Keratinocyte (primary cell): ENCODE measurements at regions not wholly inside any gene's neighbourhood (a gene's known extent, or its start where the extent isn't known, plus 50 kb on each side); places are given as distances from the start of the nearest gene placed in this dataset.
"Not testable (repeated sequence)": the region's sequence is repeated elsewhere in the genome, so short reads cannot be mapped to it uniquely, and the experiment has no call there.

Experiments used
- DNase-seq: peaks from one replicate; pipeline ENCODE4 v3.0.0-alpha.2; 2011; ENCODE audit warnings: low read depth, missing footprints, low spot score
- FAIRE-seq: peaks from 2 replicates; lab custom pipeline; 2011; peaks lifted over from hg19 to GRCh38; lab: Jason Lieb, UNC
- H2AFZ ChIP-seq: 2 replicates; pipeline ENCODE4 v1.6.0; 2012; ENCODE audit warnings: low read length, control low read depth, inconsistent platforms; ENCODE audit not compliant: control insufficient read depth
- H3K27ac ChIP-seq: 2 replicates; pipeline ENCODE4 v1.5.1; 2011; ENCODE audit warnings: low read length; ENCODE audit not compliant: control insufficient read depth, insufficient read depth
- H3K27me3 ChIP-seq: 3 replicates; pipeline ENCODE4 v1.6.0; 2011; ENCODE audit warnings: low read length; ENCODE audit not compliant: control insufficient read depth, insufficient read depth; ENCODE audit errors: extremely low read depth
- H3K36me3 ChIP-seq, 2 experiments: 2 replicates in 1 of 2; 3 replicates in 1 of 2; pipeline ENCODE4 v1.5.1; 2011; ENCODE audit warnings: low read length in 2 of 2, mild to moderate bottlenecking in 1 of 2; ENCODE audit not compliant: control insufficient read depth in 2 of 2, insufficient read depth in 2 of 2; ENCODE audit errors: extremely low read depth in 1 of 2
- H3K4me1 ChIP-seq: 3 replicates; pipeline ENCODE4 v1.5.1; 2011; ENCODE audit warnings: low read length; ENCODE audit not compliant: control insufficient read depth, insufficient read depth; ENCODE audit errors: extremely low read depth
- H3K4me2 ChIP-seq: 3 replicates; pipeline ENCODE4 v1.6.0; 2011; ENCODE audit warnings: low read depth, low read length; ENCODE audit not compliant: control insufficient read depth, insufficient read depth; ENCODE audit errors: extremely low read depth
- H3K4me3 ChIP-seq, 3 experiments: fragments of 200-600 bp in 1 of 3; sonication (generic) in 1 of 3; 2 replicates in 2 of 3; 3 replicates in 1 of 3; pipeline ENCODE4 v1.5.1; 2011 to 2016; ENCODE audit warnings: low read length in 3 of 3, mild to moderate bottlenecking in 3 of 3, control low read depth in 2 of 3, inconsistent platforms in 1 of 3, low read depth in 1 of 3, mixed read lengths in 1 of 3, mixed run types in 1 of 3, moderate library complexity in 1 of 3; ENCODE audit not compliant: control insufficient read depth in 2 of 3, insufficient read depth in 2 of 3; ENCODE audit errors: extremely low read depth in 1 of 3
- H3K79me2 ChIP-seq: 2 replicates; pipeline ENCODE4 v1.6.0; 2012; ENCODE audit warnings: low read length; ENCODE audit not compliant: control insufficient read depth, insufficient read depth
- H3K9ac ChIP-seq: 3 replicates; pipeline ENCODE4 v1.6.0; 2011; ENCODE audit warnings: low read length; ENCODE audit not compliant: control insufficient read depth, insufficient read depth; ENCODE audit errors: extremely low read depth
- H3K9me1 ChIP-seq: 3 replicates; pipeline ENCODE4 v1.6.0; 2011; ENCODE audit warnings: low read length; ENCODE audit not compliant: control insufficient read depth, insufficient read depth; ENCODE audit errors: extremely low read depth
- H3K9me3 ChIP-seq: 2 replicates; pipeline ENCODE4 v1.5.1; 2012; ENCODE audit warnings: low read depth, low read length; ENCODE audit not compliant: control insufficient read depth
- H4K20me1 ChIP-seq: 3 replicates; pipeline ENCODE4 v1.6.0; 2011; ENCODE audit warnings: low read length; ENCODE audit not compliant: control insufficient read depth, insufficient read depth; ENCODE audit errors: extremely low read depth
- CTCF ChIP-seq, 3 experiments: IDR thresholded peaks in 1 of 3; conservative IDR thresholded peaks in 1 of 3; optimal IDR thresholded peaks in 1 of 3; 2 replicates in 2 of 3; 3 replicates in 1 of 3; pipeline versions ENCODE3 to v1.5.1; 2011; ENCODE audit warnings: low read length in 3 of 3, mild to moderate bottlenecking in 3 of 3, moderate library complexity in 2 of 3, control low read depth in 1 of 3, inconsistent platforms in 1 of 3; ENCODE audit not compliant: insufficient read depth in 2 of 3; ENCODE audit errors: extremely low read depth in 1 of 3
- EZH2 ChIP-seq: IDR thresholded peaks from one replicate; pipeline ENCODE4 v1.6.1; 2012; ENCODE audit warnings: inconsistent platforms, mild to moderate bottlenecking, low read length, moderate library complexity
- dilution Hi-C: fragments of 300-500 bp; cut with MboI; formaldehyde crosslinking; loops from one replicate; pipeline ENCODE4 v1.7.0; 2020; ENCODE audit warnings: low sequenced_read_pairs; ENCODE audit not compliant: extremely low pct_ligation_motif_present

DNA sequence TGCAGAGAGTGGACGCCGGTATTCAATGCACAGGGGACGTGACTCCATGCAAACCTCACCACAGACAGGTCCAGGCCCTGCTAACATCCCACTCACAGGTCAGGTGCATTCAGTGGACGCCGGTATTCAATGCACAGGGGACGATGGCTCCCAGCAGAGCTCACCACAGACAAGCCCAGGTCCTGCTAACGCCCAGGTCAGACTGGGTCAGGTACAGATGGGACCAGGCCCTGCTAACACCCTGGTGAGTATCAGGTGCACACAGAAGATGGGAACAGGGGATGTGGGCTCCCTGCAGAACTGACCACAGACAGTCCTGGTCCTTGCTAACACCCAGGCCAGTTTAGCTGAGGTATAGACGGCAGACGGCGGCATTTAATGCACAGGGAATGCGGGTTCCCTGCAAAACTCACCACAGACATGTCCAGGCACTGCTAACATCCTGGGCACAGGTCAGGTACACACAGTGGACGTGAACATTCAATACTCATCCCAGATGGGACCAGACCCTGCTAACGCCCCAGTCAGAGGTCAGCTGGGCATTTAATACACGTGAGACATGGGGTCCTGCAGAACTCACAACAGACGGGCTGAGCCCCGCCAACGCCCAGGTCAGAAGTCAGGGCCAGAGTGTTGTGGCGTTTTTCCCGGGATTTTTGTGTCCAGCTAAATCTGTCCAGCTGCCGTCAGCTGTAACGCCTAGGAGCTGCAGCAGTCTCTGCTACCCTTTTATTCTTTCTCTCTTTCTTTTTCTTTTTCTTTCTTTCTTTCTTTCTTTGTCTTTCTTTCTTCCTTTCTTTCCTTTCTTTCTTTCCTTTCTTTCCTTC, 99.2 kb downstream of the SHOX start:
- DNase-seq (no peak), FAIRE-seq (no peak)
- no peaks in the 10 kb centered on the region for H3K79me2 ChIP-seq
- H3K36me3 ChIP-seq: no peaks in the 10 kb centered on the region
- TF ChIP-seq CTCF (optimal IDR thresholded peaks at IDR 0.05 in 1 of 3, IDR thresholded peaks at IDR 0.05 in 1 of 3, conservative IDR thresholded peaks at IDR 0.05 in 1 of 3; ENCODE audit: extremely low read depth in 1 of 3, insufficient read depth in 2 of 3, low read length in 3 of 3) (no peak), EZH2 (no peak)
- H3K27ac ChIP-seq: no peak overlapping the region
- H3K4me2 ChIP-seq: no peak overlapping the region
- H2AFZ ChIP-seq: no peak overlapping the region
- no peaks in the 10 kb centered on the region for H3K27me3 ChIP-seq
- no peak overlapping the region for H3K4me3 ChIP-seq
- H3K9me3 ChIP-seq: peaks cover 10% of the 10 kb centered on the region
- no peaks in the 10 kb centered on the region for H4K20me1 ChIP-seq
- dilution Hi-C loops: no loop called here
- H3K4me1 ChIP-seq: no peaks in the 10 kb centered on the region
- no peak overlapping the region for H3K9ac ChIP-seq
- H3K9me1 ChIP-seq: no peaks in the 10 kb centered on the region

DNA sequence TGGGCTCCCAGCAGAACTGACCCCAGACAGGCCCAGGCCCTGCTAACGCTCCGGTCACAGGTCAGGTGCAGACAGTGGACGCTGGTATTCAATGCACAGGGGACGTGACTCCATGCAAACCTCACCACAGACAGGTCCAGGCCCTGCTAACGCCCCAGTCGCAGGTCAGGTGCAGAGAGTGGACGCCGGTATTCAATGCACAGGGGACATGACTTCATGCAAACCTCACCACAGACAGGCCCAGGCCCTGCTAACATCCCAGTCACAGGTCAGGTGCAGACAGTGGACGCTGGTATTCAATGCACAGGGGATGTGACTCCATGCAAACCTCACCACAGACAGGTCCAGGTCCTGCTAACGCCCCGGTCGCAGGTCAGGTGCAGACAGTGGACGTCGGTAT, 98.5 kb downstream of the SHOX start:
- H4K20me1 ChIP-seq, H3K4me2 ChIP-seq, H3K4me1 ChIP-seq, DNase-seq, H3K79me2 ChIP-seq, FAIRE-seq, H3K4me3 ChIP-seq, H3K36me3 ChIP-seq, H3K9me1 ChIP-seq, H3K27ac ChIP-seq, dilution Hi-C loops, H3K27me3 ChIP-seq, H2AFZ ChIP-seq, H3K9ac ChIP-seq: not testable (repeated sequence)
- H3K9me3 ChIP-seq: peaks cover 12% of the 10 kb centered on the region

DNA sequence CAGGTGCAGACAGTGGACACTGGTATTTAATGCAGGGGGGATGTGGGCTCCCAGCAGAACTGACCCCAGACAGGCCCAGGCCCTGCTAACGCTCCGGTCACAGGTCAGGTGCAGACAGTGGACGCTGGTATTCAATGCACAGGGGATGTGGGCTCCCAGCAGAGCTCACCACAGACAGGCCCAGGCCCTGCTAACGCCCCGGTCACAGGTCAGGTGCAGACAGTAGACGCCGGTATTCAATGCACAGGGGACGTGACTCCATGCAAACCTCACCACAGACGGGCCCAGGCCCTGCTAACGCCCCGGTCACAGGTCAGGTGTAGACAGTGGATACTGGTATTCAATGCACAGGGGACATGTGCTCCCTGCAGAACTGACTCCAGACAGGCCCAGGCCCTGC, 98.0 kb downstream of the SHOX start:
- H3K27me3 ChIP-seq, H3K4me3 ChIP-seq, H3K79me2 ChIP-seq, H4K20me1 ChIP-seq, H3K36me3 ChIP-seq, FAIRE-seq, H2AFZ ChIP-seq, H3K9me1 ChIP-seq, DNase-seq, H3K4me1 ChIP-seq, H3K4me2 ChIP-seq, H3K27ac ChIP-seq, H3K9ac ChIP-seq, dilution Hi-C loops: not testable (repeated sequence)
- peaks cover 12% of the 10 kb centered on the region for H3K9me3 ChIP-seq
